Limb (tissue), 2 donors: ENCODE measurements at regions not wholly inside any gene's neighbourhood (a gene's known extent, or its start where the extent isn't known, plus 50 kb on each side); places are given as distances from the start of the nearest gene placed in this dataset.

Experiments
- DNase-seq, 2 donors: peaks; one replicate each; pipeline ENCODE4 v3.0.0-alpha.2; 2016; ENCODE audit errors: extremely low spot score in 2 of 2

GRCh38 chr7:437329-438251 lies 82.1 kb downstream of the PDGFA start:
- DNase-seq: no peak

- DNase-seq: no peak
These were observed 81.3 kb downstream of the PDGFA start for GRCh38 chr7:438361-438760.

GRCh38 chr7:438916-439315 lies 80.7 kb downstream of the PDGFA start:
- DNase-seq: no peak

GRCh38 chr7:440059-440749 lies 79.4 kb downstream of the PDGFA start:
- no peak for DNase-seq

GRCh38 chr7:441684-442421 lies 77.8 kb downstream of the PDGFA start:
- no peak for DNase-seq

- DNase-seq: no peak
These were observed 77.2 kb downstream of the PDGFA start for GRCh38 chr7:442457-442856.

GRCh38 chr7:443279-443833 lies 76.3 kb downstream of the PDGFA start:
- no peak for DNase-seq

GRCh38 chr7:444606-445005 lies 75.0 kb downstream of the PDGFA start:
- DNase-seq: no peak

GRCh38 chr7:445020-445419 lies 74.6 kb downstream of the PDGFA start:
- no peak for DNase-seq

GRCh38 chr7:445563-446288 lies 73.9 kb downstream of the PDGFA start:
- no peak for DNase-seq

- DNase-seq: no peak
These were observed 73.2 kb downstream of the PDGFA start for GRCh38 chr7:446289-446935.
